Sigmoid colon (tissue), 6 donors: ENCODE measurements at regions not wholly inside any gene's neighbourhood (a gene's known extent, or its start where the extent isn't known, plus 50 kb on each side); places are given as distances from the start of the nearest gene placed in this dataset.
"Not testable (repeated sequence)": the region's sequence is repeated elsewhere in the genome, so short reads cannot be mapped to it uniquely, and the experiment has no call there.

Source experiments
- DNase-seq: peaks from one replicate; pipeline ENCODE4 v3.0.0-alpha.2; 2019
- H3K27ac ChIP-seq, 4 donors: fragments of 200-600 bp; sonication (generic); one replicate each; pipeline ENCODE4 v1.5.1; 2016 to 2019; ENCODE audit warnings: mild to moderate bottlenecking in 1 of 4
- H3K27me3 ChIP-seq, 3 donors: fragments of 200-600 bp; sonication (generic); one replicate each; pipeline ENCODE4 v1.5.1; 2019; ENCODE audit warnings: mild to moderate bottlenecking in 1 of 3
- H3K36me3 ChIP-seq, 4 donors: fragments of 200-600 bp; sonication (generic); one replicate each; pipeline ENCODE4 v1.5.1; 2016 to 2019
- H3K4me1 ChIP-seq, 4 donors: fragments of 200-600 bp; sonication (generic); one replicate each; pipeline ENCODE4 v1.5.1; 2017 to 2019
- H3K4me3 ChIP-seq, 4 donors: fragments of 200-600 bp; sonication (generic); one replicate each; pipeline ENCODE4 v1.5.1; 2017 to 2019; ENCODE audit warnings: mild to moderate bottlenecking in 2 of 4, moderate library complexity in 1 of 4
- H3K9me3 ChIP-seq, 4 donors: fragments of 200-600 bp in 3 of 4; sonication (generic) in 3 of 4; one replicate each; pipeline versions ENCODE4 v1.5.1 to v1.6.1; 2013 to 2019
- CTCF ChIP-seq, 4 experiments: fragments of 450-650 bp in 3 of 4; fragments of 200-600 bp in 1 of 4; IDR thresholded peaks; one replicate each; pipeline ENCODE4 v1.5.1; 2016 to 2019; ENCODE audit warnings: antibody characterized with exemption in 4 of 4, mild to moderate bottlenecking in 3 of 4, moderate library complexity in 2 of 4
- EP300 ChIP-seq, 4 donors: sonication (generic); formaldehyde crosslinking; IDR thresholded peaks; one replicate each; pipeline ENCODE4 v1.6.1; 2017; ENCODE audit warnings: antibody characterized with exemption in 4 of 4
- POLR2A ChIP-seq, 2 donors: fragments of 450-650 bp; IDR thresholded peaks; one replicate each; pipeline ENCODE4 v1.6.1; 2016; ENCODE audit warnings: antibody characterized with exemption in 2 of 2, mild to moderate bottlenecking in 2 of 2, moderate library complexity in 2 of 2
- POLR2AphosphoS5 ChIP-seq, 4 donors: sonication (generic); formaldehyde crosslinking; IDR thresholded peaks; one replicate each; pipeline ENCODE4 v1.6.1; 2017; ENCODE audit warnings: antibody characterized with exemption in 4 of 4
- WGBS, 2 donors: extraction: QIAGEN DNeasy Blood & Tissue Kit; methylation state at CpG; one replicate each; pipeline ENCODE4 v1.1.7; 2013; 5-methylcytosine and 5-hydroxymethylcytosine counted together
- intact Hi-C: fragments of 100-400 bp; cut with DNase I; formaldehyde crosslinking; loops from one replicate; pipeline ENCODE4 v1.15.1; 2023
- donor health status: healthy with polysubstance abuse.
- donor health status: healthy.

GRCh38 chr6:167404385-167405049, 79.6 kb downstream of the TTLL2 start:
- intact Hi-C loops: no loop called here
- DNase-seq: no peak
- 81 to 90% methylated on average over 17 of the region's 17 CpGs for WGBS, 2 donors
- H3K4me1 ChIP-seq: no peaks in the 10 kb centered on the region
- H3K9me3 ChIP-seq: no peaks in the 10 kb centered on the region
- peaks cover 0 to 11% (median 0%) of the 10 kb centered on the region in 3 donors for H3K27me3 ChIP-seq
- H3K27ac ChIP-seq: no peak overlapping the region
- TF ChIP-seq POLR2AphosphoS5 (IDR thresholded peaks at IDR 0.05): no peak
- TF ChIP-seq POLR2A (IDR thresholded peaks at IDR 0.05): no peak
- no peak for TF ChIP-seq CTCF (IDR thresholded peaks at IDR 0.05)
- TF ChIP-seq EP300 (IDR thresholded peaks at IDR 0.05): no peak
- H3K4me3 ChIP-seq: no peak overlapping the region
- no peaks in the 10 kb centered on the region for H3K36me3 ChIP-seq

GRCh38 chr6:167405778-167406532, 81.1 kb downstream of the TTLL2 start:
- Histone ChIP-seq H3K27ac (no peak overlapping the region), H3K27me3 (peaks cover 0 to 11% (median 0%) of the 10 kb centered on the region in 3 donors), H3K36me3 (no peaks in the 10 kb centered on the region), H3K4me1 (no peaks in the 10 kb centered on the region), H3K9me3 (no peaks in the 10 kb centered on the region), H3K4me3 (no peak overlapping the region)
- DNase-seq: no peak
- no peak for TF ChIP-seq POLR2AphosphoS5 (IDR thresholded peaks at IDR 0.05)
- no peak for TF ChIP-seq EP300 (IDR thresholded peaks at IDR 0.05)
- no peak for TF ChIP-seq POLR2A (IDR thresholded peaks at IDR 0.05)
- no peak for TF ChIP-seq CTCF (IDR thresholded peaks at IDR 0.05)
- WGBS, 2 donors: 78 to 85% methylated on average over 14 of the region's 14 CpGs
- intact Hi-C loops: no loop called here

GRCh38 chr6:167406533-167407238, 81.8 kb downstream of the TTLL2 start:
- H3K9me3 ChIP-seq, DNase-seq, H3K27me3 ChIP-seq, intact Hi-C loops, H3K4me3 ChIP-seq, H3K4me1 ChIP-seq, H3K36me3 ChIP-seq, H3K27ac ChIP-seq: not testable (repeated sequence)
- 91 to 93% methylated on average over 16 of the region's 16 CpGs for WGBS, 2 donors

- Histone ChIP-seq H3K4me3 (no peak overlapping the region), H3K27me3 (peaks cover 0 to 3% (median 0%) of the 10 kb centered on the region in 3 donors), H3K9me3 (no peaks in the 10 kb centered on the region), H3K36me3 (no peaks in the 10 kb centered on the region), H3K27ac (no peak overlapping the region), H3K4me1 (no peaks in the 10 kb centered on the region)
- intact Hi-C loops: no loop called here
- WGBS, 2 donors: 81 to 82% methylated on average over 19 of the region's 19 CpGs
- DNase-seq: no peak
- no peak for TF ChIP-seq POLR2AphosphoS5 (IDR thresholded peaks at IDR 0.05)
Observed at GRCh38 chr6:167407239-167408064, 82.6 kb downstream of the TTLL2 start.

GRCh38 chr6:167408235-167408869, 83.5 kb downstream of the TTLL2 start:
- Histone ChIP-seq H3K36me3 (no peaks in the 10 kb centered on the region), H3K4me1 (no peaks in the 10 kb centered on the region), H3K4me3 (no peak overlapping the region), H3K27ac (no peak overlapping the region), H3K27me3 (peaks cover 0 to 3% (median 0%) of the 10 kb centered on the region in 3 donors), H3K9me3 (no peaks in the 10 kb centered on the region)
- intact Hi-C loops: no loop called here
- no peak for TF ChIP-seq EP300 (IDR thresholded peaks at IDR 0.05)
- no peak for TF ChIP-seq POLR2A (IDR thresholded peaks at IDR 0.05)
- no peak for TF ChIP-seq POLR2AphosphoS5 (IDR thresholded peaks at IDR 0.05)
- no peak for TF ChIP-seq CTCF (IDR thresholded peaks at IDR 0.05)
- whole genome bisulfite sequencing, 2 donors: 91 to 92% methylated on average over 21 of the region's 21 CpGs
- no peak for DNase-seq
